GM18505 (cell line): ENCODE measurements at regions not wholly inside any gene's neighbourhood (a gene's known extent, or its start where the extent isn't known, plus 50 kb on each side); places are given as distances from the start of the nearest gene placed in this dataset.
"Not testable (repeated sequence)": the region's sequence is repeated elsewhere in the genome, so short reads cannot be mapped to it uniquely, and the experiment has no call there.

Experiments used
- ATAC-seq: cut with Tn5 transposase; IDR thresholded peaks from one replicate; pipeline ENCODE4 v1.9.1; 2021; ENCODE audit not compliant: unreplicated experiment
- POLR2A ChIP-seq: IDR thresholded peaks from 4 replicates; pipeline ENCODE4 v1.6.1; 2011; ENCODE audit warnings: borderline replicate concordance; ENCODE audit not compliant: insufficient read depth, insufficient read length; ENCODE audit errors: extremely low read depth

DNA sequence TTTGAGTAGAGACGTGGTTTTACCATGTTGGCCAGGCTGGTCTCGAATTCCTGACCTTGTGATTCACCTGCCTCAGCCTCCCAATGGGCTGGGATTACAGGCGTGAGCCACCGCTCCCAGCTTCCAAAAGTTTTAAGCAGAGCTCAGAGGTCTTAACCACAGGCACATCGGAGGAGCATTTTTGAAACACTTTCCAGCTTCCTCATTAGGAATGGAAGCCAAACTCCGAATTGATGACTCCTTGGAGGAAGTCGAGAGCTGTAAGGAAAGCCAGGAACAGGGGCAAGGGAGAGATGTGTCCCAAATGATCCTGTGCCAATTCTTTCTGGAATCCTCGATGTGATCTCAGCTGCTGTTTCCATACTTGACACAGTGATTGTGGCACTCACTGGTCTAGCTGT, 56.2 kb upstream of the CCZ1B start:
- not testable (repeated sequence) for ATAC-seq

DNA sequence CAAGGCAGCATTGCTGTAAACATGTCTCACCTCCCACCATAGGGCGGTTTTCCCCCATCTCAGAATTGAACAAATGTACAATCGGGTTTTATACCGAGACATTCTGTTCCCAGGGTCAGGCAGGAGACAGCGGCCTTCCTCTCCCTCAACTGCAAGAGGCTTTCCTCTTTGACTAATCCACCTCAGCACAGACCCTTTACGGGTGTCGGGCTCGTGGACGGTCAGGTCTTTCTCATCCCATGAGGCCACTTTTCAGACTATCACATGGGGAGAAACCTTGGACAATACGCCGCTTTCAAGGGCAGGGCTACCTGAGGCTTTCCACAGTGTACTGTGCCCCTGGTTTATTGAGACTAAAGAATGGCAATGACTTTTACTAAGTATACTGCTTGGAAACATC, 57.7 kb upstream of the CCZ1B start:
- not testable (repeated sequence) for ATAC-seq

DNA sequence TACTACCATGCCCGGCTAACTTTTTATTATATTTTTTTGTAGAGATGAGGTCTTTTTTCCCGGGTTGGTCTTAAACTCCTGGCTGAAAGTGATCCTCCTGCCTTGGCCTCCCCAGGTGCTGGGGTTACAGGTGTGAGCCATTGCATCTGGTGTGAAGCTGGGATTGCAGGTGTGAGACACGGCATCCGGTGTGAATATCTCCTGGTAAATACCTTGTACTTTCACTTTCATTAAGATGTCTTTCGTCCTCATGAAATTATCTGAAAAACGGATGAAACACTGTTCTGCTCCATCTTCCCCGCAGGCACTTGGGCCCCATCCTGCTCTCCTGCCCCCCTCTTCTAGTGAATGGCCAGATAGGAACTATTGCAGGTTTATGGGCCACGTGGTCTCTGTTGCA, 60.1 kb upstream of the CCZ1B start:
- TF ChIP-seq POLR2A: no peak
- ATAC-seq: no peak

DNA sequence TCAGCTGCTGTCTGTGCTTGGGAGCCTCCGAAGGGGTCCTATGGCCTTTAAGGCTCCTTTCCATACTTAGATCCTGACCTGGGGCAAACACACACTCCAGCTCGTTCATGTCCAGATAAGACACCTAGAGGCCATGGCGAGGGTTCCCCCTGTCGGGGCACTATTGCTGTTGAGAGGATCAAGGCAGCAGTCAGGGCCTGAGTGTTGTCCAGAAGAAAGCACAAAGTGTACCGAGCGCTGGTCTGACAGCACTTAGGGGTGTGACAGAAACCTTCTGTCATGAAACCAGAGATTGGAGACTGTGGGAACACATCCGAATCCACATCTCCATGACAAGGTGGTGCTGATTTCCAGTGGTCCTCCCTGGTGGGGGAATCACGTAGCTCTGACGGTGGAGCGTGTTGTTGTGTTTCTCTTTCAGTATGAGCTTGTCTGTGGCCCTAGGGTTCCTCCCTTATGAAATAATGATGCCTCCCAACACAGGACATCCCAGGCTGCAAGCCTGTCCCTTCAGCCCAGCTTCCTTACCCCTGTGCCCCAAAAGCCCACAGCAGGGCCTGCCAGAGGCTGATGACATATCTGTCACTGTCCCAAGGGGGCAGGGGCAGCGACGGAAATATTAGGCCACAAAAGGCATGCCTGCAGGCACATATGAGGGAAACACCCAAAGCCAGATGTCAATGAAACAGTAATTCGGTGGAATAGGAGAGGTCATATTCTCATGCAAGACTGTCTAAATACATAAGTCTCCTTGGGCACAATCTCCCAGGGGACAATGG, 62.4 kb upstream of the CCZ1B start:
- not testable (repeated sequence) for ATAC-seq

DNA sequence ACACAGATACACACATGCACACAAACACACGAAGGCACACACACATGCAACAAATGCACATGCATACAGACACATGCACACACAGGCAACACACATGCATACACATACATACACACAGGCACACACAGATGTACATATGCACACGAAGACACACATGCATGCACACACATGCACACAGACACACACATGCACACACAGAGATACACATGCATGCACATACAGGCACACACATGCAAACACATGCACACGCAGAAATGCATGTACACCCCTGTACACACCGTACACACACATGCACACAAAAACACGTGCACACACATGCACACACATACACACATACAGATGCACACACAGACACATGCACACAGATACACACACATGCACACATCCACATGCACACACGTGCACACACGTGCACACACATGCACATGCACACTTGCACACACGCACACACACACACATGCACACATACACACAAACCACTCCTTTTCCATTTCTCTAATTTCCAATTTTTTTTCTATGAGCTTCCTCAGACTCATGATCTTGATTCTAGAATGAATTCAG, 63.3 kb upstream of the CCZ1B start:
- TF ChIP-seq POLR2A: no peak
- no peak for ATAC-seq

DNA sequence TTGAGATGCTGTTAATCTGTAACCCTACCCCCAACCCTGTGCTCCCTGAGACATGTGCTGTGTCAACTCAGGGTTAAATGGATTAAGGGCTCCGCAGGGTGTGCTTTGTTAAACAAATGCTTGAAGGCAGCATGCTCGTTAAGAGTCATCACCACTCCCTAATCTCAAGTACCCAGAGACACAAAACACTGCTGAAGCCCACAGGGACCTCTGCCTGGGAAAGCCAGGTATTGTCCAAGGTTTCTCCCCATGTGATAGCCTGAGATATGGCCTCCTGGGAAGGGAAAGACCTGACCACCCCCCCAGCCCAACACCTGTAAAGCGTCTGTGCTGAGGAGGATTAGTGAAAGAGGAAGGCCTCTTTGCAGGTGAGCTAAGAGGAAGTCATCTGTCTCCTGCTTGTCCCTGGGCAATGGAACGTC, 76.0 kb upstream of the CCZ1B start:
- ATAC-seq: not testable (repeated sequence)

DNA sequence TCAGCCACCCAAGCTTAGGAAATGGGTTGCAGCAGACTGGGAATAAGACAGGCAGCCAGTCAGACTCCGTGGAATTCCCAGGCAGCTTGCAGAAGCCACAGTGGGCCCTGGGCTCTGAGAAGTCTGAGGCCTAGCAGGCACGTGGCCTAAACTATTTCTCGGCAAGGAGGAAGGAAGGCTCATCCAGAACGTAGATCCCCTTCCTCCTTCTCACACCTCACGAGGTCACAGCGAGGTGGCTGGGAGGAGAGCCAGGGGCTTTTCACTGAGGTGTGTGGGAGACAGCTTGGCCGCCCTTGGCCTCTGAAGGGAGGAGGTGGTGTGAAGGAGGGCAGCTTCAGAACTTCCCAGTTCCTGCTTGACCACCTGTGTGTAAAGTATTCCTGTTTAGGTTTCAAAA, 77.2 kb upstream of the CCZ1B start:
- ATAC-seq: not testable (repeated sequence)

DNA sequence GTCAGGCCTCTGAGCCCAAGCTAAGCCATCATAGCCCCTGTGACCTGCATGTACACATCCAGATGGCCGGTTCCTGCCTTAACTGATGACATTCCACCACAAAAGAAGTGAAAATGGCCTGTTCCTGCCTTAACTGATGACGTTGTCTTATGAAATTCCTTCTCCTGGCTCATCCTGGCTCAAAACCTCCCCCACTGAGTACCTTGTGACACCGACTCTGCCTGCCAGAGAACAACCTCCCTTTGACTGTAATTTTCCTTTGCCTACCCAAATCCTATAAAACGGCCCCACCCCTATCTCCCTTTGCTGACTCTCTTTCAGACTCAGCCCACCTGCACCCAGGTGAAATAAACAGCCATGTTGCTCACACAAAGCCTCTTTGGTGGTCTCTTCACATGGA, 77.7 kb upstream of the CCZ1B start:
- ATAC-seq: not testable (repeated sequence)

DNA sequence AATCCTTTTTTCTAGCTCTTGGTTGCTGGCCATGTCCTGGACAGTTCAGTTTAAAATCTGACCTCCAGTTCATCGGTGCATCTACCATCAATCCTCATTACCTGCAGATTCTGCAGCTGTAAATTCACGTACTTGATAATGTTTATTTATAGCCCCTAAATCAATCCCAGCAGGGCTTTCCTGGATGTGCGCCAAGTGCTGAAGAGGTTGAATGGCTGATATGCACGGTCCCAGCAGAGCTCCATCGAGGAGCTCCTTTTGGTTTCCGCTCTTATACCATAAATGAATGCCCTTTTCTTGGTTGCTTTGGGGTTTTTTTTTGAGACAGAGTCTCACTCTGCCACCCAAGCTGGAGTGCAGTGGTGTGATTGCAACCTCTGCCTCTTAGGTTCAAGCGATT, 91.2 kb upstream of the CCZ1B start:
- ATAC-seq: no peak
- no peak for TF ChIP-seq POLR2A

DNA sequence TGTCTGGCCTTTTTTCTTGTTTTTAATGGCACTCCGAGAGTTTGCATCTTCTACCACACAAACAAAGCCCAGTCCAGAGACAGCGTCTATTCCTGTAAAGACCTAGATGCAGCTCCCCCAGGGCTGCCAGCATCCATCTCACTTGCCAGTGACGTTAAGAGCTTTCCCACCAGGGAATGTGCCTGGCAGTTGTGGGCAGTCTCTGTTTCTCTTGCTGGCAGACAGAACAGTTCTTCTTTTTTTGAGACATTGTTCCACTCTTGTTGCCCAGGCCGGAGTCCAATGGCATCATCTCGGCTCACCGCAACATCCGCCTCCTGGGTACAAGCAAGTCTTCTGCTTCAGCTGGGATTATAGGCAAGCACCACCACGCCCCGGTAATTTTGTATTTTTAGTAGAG, 93.1 kb upstream of the CCZ1B start:
- ATAC-seq: not testable (repeated sequence)

DNA sequence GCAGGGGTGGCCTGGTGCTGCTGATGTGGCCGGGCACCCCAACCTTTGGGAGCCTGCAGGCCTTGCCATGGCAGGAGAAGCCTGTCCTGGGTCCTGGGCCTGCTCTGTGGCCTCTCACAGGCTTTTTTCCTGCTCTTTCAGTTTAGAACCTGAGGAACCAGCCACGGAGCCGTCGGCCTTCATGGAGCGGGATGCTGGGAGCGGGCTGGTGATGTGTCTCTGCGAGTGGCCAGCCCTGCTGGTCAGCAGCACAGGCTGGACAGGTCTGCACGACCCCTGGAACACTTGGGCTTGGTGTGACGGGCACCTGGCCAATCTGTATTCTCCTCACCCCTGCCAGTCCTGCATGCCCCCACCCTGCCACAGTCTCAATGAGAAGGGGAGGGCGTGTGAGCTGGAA, 98.4 kb upstream of the CCZ1B start:
- ATAC-seq: not testable (repeated sequence)

DNA sequence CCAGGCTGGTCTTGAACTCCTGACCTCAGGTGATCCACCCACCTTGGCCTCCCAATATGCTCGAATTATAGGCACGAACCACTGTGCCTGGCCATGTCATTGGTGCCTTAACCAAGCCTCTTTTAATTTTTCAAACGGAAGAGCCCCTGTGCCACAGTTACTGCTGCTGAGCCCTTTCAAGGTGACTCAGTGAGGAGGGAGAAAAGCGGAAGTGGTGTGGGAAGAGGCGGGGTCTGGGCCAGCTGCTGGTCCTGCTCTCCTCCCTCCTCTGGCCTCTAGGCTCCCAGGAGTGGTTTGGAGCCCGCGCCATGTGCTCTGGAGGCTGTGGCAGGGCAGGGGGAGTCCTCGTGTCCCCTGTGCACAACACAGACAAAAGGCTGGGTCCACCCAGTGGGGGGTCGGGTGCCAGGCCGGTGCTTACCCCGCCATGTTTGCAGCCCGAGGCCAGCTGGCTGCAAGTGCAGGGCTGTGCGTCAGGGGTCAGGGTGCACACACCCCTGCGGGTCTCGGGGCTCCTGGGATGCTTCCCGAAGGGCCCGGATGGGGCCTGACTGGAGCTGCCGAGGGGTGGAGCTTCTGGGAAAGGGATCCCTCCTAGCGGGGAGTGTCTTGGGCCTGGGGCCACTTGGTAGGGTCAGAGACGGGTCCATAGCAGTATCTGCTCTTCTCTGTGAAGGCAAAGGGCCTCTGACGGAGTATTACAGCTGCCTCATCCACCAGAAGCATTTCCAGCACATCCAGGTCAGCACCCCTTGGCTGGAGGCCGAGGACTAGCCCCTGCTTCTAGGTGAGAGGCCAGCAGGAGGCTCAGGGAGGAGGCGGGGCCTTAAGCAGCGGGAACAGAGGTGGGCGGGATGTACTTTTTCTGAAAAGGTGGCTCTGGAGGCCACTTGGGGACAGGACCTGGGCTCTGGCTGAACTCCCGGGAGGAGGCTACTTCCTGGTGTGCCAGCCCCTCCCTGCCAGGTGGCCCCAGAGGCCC, 100.4 kb upstream of the CCZ1B start:
- not testable (repeated sequence) for ATAC-seq

DNA sequence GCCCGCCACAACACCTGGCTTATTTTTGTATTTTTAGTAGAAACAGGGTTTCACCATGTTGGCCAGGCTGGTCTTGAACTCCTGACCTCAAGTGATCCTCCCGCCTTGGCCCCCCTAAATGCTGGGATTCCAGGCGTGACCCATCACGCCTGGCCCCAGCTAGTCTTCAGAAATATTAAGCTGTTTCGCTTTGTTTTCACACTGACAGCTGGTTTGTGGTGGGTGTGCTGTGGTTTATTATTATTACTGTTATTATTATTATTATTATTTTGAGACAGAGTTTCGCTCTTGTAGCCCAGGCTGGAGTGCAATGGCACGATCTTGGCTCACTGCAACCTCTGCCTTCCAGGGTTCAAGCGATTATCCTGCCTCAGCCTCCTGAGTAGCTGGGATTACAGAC, 101.6 kb upstream of the CCZ1B start:
- not testable (repeated sequence) for ATAC-seq

DNA sequence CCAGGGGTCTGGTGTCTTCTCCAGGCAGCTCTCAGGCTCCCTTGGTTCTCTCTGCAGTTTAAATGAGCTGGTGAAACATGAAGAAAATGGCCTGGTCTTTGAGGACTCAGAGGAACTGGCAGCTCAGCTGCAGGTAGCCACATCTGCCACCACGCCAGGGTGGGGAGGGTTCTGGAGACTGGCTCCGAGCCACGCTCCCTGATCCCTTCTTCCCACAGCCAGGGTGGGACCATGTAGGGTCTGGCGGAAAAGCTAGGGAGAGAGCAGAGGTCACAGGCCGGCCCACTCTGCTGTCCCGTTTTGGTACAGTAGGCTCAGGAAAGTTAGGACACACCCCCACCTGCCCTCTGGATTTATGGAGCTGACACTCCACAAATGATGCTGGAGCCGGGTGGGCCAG, 103.5 kb upstream of the CCZ1B start:
- not testable (repeated sequence) for ATAC-seq

DNA sequence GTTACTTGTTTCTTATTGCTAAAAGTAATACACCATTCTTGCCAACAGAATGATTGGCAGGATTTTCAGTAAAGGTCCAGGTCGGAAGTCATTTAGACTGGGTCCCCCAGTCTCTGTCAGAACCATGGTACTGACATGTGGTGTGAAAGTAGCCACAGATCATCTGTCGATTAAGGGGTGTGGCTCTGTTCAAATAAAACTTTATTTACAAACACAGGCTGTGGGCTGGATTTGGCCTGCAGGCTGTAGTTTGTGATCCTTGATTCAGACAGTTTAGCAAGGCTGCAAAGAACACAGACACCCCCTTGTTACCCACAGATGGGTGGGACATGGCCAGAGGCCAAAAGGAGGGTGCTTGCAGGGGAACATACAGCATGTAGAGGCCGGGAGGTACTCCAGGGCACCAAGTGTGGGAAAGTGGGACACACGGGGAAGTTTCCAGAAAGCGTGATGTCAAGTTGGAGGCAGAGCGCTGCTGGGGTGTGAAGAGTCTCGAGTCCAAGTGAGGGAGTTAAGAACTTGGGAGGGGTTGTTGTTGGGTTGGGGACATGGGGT, 104.1 kb upstream of the CCZ1B start:
- ATAC-seq: not testable (repeated sequence)

DNA sequence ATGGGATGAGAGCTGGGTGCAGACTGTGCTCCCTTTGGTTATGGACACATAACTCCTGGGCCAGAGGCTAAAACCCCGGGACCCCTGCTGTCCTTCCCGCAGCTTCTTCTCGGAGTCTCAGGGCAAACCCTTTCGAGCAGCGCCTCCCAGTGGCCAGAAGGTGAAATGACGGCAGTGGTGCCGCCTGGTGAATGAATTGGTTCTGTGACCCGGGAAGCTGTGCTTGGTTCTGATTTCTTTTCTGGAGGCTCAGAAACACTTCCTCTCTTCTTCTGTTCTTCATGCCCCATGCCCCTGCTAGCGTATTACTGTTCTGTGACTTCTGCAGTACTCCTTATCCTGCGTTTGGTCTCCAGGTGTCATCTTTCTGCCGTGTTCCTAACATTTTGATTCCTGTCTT, 104.7 kb upstream of the CCZ1B start:
- not testable (repeated sequence) for ATAC-seq

DNA sequence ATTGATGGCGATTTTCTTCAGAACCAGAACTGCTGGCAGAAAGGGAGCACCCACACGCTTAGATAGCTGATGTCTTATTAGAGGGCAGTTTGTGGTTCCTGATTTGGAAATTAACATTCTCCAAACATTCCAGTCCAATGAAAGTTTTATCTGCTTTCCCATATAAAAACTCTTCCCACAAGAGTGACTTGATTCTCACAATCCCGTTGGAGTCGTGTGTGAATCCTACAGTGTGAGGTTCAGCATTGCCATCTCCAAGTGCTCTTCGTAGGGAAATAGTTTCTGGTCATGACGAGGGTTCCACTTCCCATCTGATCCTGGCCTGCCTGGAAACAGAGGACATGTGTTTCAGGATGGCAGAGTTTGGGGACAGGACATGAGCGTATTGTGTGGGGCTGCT, 105.4 kb upstream of the CCZ1B start:
- ATAC-seq: not testable (repeated sequence)

DNA sequence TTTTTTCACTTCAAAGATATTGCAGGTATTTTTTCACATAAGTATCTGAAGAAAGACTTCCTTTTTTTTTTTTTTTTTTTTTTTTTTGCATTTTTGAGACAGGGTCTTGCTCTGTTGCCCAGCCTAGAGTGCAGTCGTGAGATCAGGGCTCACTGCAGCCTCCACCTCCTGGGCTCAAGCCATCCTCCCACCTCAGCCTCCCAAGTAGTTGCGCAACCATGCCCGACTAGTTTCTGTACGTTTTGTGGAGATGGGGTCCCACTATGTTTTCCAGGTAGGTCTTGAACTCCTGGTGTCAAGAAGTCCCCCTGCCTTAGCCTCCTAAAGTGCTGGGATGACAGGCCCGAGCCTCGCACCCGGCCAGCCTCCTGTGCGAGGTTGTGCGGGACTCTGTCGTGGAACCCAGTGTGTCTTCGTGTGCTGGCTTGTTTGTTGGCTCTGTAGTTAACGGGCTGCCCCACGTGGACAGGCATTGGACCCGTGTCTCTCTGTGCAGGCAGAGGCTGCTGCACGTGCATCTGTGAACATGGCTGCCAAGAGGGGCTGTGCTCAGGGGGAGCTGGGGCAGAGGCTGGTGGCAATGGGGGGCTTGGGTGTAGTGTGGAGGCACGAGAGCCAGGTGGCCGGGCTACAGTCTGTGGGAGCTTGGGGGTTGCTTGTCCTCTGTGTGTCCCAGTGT, 108.0 kb upstream of the CCZ1B start:
- ATAC-seq: not testable (repeated sequence)
